OCI-LY1 (cell line): ENCODE measurements at regions not wholly inside any gene's neighbourhood (a gene's known extent, or its start where the extent isn't known, plus 50 kb on each side); places are given as distances from the start of the nearest gene placed in this dataset.

Experiments used
- CTCF ChIP-seq: fragments of 200-600 bp; sonication (generic), shearing (Covaris generic); IDR thresholded peaks from 2 replicates; pipeline ENCODE4 v1.5.1; 2017; ENCODE audit warnings: mild to moderate bottlenecking, antibody characterized with exemption, low read length, moderate library complexity, mixed read lengths
- EZH2 ChIP-seq: fragments of 200-600 bp; sonication (generic), shearing (Covaris generic); IDR thresholded peaks from 2 replicates; pipeline ENCODE4 v1.8.0; 2017; ENCODE audit warnings: borderline replicate concordance, mixed run types, mild to moderate bottlenecking, antibody characterized with exemption, low read length, moderate library complexity, mixed read lengths

- TF ChIP-seq CTCF (no peak), EZH2 (no peak)
Measured at GRCh38 chr5:21094619-21095018, 1106.6 kb upstream of the CDH18 start.
